ENCODE measurements at regions not wholly inside any gene's neighbourhood (a gene's known extent, or its start where the extent isn't known, plus 50 kb on each side); places are given as distances from the start of the nearest gene placed in this dataset.

- TF ChIP-seq, protein P1, sequence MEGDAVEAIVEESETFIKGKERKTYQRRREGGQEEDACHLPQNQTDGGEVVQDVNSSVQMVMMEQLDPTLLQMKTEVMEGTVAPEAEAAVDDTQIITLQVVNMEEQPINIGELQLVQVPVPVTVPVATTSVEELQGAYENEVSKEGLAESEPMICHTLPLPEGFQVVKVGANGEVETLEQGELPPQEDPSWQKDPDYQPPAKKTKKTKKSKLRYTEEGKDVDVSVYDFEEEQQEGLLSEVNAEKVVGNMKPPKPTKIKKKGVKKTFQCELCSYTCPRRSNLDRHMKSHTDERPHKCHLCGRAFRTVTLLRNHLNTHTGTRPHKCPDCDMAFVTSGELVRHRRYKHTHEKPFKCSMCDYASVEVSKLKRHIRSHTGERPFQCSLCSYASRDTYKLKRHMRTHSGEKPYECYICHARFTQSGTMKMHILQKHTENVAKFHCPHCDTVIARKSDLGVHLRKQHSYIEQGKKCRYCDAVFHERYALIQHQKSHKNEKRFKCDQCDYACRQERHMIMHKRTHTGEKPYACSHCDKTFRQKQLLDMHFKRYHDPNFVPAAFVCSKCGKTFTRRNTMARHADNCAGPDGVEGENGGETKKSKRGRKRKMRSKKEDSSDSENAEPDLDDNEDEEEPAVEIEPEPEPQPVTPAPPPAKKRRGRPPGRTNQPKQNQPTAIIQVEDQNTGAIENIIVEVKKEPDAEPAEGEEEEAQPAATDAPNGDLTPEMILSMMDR (IDR thresholded peaks at IDR 0.05; ENCODE audit: low read depth, low read length, poor library complexity, severe bottlenecking), result no peak
- TF ChIP-seq EZH2phosphoT487 (IDR thresholded peaks at IDR 0.05; ENCODE audit: borderline replicate concordance, low read length), result no peak
Measured at GRCh38 chr13:80213201-80213600, 127.7 kb downstream of the SPRY2 start.

Measured in DOHH2 (cell line).